EL (cell line): ENCODE measurements at regions not wholly inside any gene's neighbourhood (a gene's known extent, or its start where the extent isn't known, plus 50 kb on each side); places are given as distances from the start of the nearest gene placed in this dataset.
"Not testable (repeated sequence)": the region's sequence is repeated elsewhere in the genome, so short reads cannot be mapped to it uniquely, and the experiment has no call there.

Source experiments
- DNase-seq: peaks from one replicate; pipeline ENCODE4 v3.0.0-alpha.2; 2016

GRCh38 chr2:15810477-15811150 lies 129.7 kb upstream of the MYCN start:
- no peak for DNase-seq

GRCh38 chr2:15811367-15811766 lies 129.0 kb upstream of the MYCN start:
- no peak for DNase-seq

GRCh38 chr2:15812187-15812780 lies 128.1 kb upstream of the MYCN start:
- no peak for DNase-seq

GRCh38 chr2:15813481-15814266 lies 126.7 kb upstream of the MYCN start:
- DNase-seq: no peak

GRCh38 chr2:15814403-15814802 lies 125.9 kb upstream of the MYCN start:
- no peak for DNase-seq

- DNase-seq: no peak
Observed at GRCh38 chr2:15814946-15815345, 125.4 kb upstream of the MYCN start.

GRCh38 chr2:15816226-15816625 lies 124.1 kb upstream of the MYCN start:
- DNase-seq: no peak

GRCh38 chr2:15816674-15817406 lies 123.5 kb upstream of the MYCN start:
- DNase-seq: no peak

GRCh38 chr2:15817748-15818147 lies 122.6 kb upstream of the MYCN start:
- no peak for DNase-seq

GRCh38 chr2:15818318-15818753 lies 122.0 kb upstream of the MYCN start:
- DNase-seq: no peak

GRCh38 chr2:15818881-15819280 lies 121.5 kb upstream of the MYCN start:
- DNase-seq: no peak

- DNase-seq: no peak
Observed at GRCh38 chr2:15819562-15820256, 120.6 kb upstream of the MYCN start.

- DNase-seq: no peak
Observed at GRCh38 chr2:15820257-15820566, 120.1 kb upstream of the MYCN start.

- DNase-seq: no peak
Observed at GRCh38 chr2:15820927-15821326, 119.4 kb upstream of the MYCN start.

GRCh38 chr2:15822151-15823044 lies 118.0 kb upstream of the MYCN start:
- no peak for DNase-seq

- no peak for DNase-seq
Observed at GRCh38 chr2:15823459-15824396, 116.6 kb upstream of the MYCN start.

- DNase-seq: not testable (repeated sequence)
Observed at GRCh38 chr2:15824467-15824866, 115.9 kb upstream of the MYCN start.

- DNase-seq: no peak
Observed at GRCh38 chr2:15825276-15825980, 114.9 kb upstream of the MYCN start.

GRCh38 chr2:15826273-15826717 lies 114.1 kb upstream of the MYCN start:
- peak; percentile 0 for DNase-seq

GRCh38 chr2:15827001-15827400 lies 113.3 kb upstream of the MYCN start:
- DNase-seq: no peak
